ENCODE measurements at regions not wholly inside any gene's neighbourhood (a gene's known extent, or its start where the extent isn't known, plus 50 kb on each side); places are given as distances from the start of the nearest gene placed in this dataset.

- TF ChIP-seq, protein P1, sequence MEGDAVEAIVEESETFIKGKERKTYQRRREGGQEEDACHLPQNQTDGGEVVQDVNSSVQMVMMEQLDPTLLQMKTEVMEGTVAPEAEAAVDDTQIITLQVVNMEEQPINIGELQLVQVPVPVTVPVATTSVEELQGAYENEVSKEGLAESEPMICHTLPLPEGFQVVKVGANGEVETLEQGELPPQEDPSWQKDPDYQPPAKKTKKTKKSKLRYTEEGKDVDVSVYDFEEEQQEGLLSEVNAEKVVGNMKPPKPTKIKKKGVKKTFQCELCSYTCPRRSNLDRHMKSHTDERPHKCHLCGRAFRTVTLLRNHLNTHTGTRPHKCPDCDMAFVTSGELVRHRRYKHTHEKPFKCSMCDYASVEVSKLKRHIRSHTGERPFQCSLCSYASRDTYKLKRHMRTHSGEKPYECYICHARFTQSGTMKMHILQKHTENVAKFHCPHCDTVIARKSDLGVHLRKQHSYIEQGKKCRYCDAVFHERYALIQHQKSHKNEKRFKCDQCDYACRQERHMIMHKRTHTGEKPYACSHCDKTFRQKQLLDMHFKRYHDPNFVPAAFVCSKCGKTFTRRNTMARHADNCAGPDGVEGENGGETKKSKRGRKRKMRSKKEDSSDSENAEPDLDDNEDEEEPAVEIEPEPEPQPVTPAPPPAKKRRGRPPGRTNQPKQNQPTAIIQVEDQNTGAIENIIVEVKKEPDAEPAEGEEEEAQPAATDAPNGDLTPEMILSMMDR (IDR thresholded peaks at IDR 0.05; ENCODE audit: low read depth, low read length, poor library complexity, severe bottlenecking) = no peak
- TF ChIP-seq EZH2phosphoT487 (IDR thresholded peaks at IDR 0.05; ENCODE audit: borderline replicate concordance, low read length) = no peak
These were observed 65.8 kb downstream of the NIBAN1 start for GRCh38 chr1:184908506-184908905.

Measured in DOHH2 (cell line).